ENCODE measurements at regions not wholly inside any gene's neighbourhood (a gene's known extent, or its start where the extent isn't known, plus 50 kb on each side); places are given as distances from the start of the nearest gene placed in this dataset.

DNA sequence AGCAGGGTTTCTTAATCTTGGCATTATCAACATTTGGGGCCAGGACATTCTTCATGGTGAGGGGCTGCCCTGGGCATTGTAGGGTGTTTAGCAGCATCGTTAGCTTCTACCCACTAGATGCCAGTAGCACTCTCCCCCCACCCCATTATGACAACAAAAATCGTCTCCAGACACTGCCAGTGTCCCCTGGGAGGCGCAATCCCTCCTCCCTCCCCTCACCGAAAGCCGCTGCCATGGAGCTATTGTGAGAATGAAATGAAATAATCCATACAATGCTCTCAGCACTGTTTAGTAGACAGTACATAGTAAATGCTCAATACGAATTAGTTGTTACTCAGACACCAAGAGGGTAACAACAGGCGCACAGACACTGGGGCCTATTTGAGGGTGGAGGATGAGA is 502.9 kb downstream of the NPIPA7 start:
- no peak overlapping the region for H3K4me3 Mint-ChIP-seq
- CTCF ChIA-PET = interaction anchor here (1.5 kb wide), 1 partner anchor 17 kb away, joined by 3 read pairs; no protein-coding TSS in a partner anchor
- DNase-seq = no peak

DNA sequence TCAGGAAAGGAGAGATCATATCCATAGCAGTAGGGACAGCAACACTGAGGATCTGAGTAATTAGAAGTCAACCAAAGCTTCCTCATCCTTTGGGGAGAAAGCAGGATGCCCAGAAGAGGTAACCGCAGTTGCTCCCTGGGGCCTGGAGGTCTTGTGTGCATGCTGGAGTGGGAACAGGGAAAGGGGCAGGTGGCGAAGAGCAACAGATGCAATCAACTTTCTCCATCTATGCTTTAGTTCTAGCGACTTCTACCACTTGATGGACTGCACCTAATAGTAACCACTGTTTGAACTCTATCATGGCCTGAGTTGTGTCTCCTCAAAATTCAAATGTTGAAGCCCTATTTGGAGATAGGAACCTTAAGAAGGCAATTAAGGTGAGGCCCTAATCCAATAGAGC is 503.8 kb downstream of the NPIPA7 start:
- no peaks in the 10 kb centered on the region for H3K9me3 Mint-ChIP-seq

More for the DNA sequence above, 502.9 kb downstream of the NPIPA7 start:
- Mint-ChIP-seq H3K27ac (no peak overlapping the region), H3K4me1 (no peaks in the 10 kb centered on the region), H3K27me3 (peaks cover 8% of the 10 kb centered on the region), H3K36me3 (no peaks in the 10 kb centered on the region), H3K9me3 (no peaks in the 10 kb centered on the region)

DNA sequence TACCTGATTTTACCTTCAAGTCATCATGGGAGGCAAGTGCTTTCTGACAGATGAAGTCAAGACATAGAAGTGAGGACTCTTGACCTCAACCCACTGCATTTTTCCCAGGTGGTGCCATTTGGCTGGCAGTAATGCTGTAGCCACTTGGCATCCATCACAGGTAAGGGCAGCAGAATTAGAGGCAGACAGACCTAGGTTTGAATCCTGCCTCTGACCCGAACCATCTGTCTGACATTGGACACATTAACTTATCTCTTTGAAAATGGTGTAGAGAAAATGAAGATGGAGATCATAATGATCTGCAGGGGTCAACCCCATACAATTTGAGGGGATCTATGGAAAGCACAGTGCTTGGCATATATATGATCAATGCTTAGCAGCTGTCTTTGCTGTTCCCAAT is 505.5 kb downstream of the NPIPA7 start:
- no peak overlapping the region for H3K4me3 Mint-ChIP-seq
- CTCF ChIA-PET = no interaction called here
- no peaks in the 10 kb centered on the region for H3K9me3 Mint-ChIP-seq
- no peak overlapping the region for H3K27ac Mint-ChIP-seq
- peaks cover 4% of the 10 kb centered on the region for H3K27me3 Mint-ChIP-seq
- H3K4me1 Mint-ChIP-seq = no peaks in the 10 kb centered on the region
- DNase-seq = no peak
- H3K36me3 Mint-ChIP-seq = no peaks in the 10 kb centered on the region

More for the DNA sequence above, 503.8 kb downstream of the NPIPA7 start:
- no peak for DNase-seq
- Mint-ChIP-seq H3K27me3 (peaks cover 8% of the 10 kb centered on the region), H3K36me3 (no peaks in the 10 kb centered on the region), H3K4me1 (no peaks in the 10 kb centered on the region), H3K27ac (no peak overlapping the region), H3K4me3 (no peak overlapping the region)
- CTCF ChIA-PET = interaction anchor here (1.5 kb wide), 1 partner anchor 18 kb away, joined by 3 read pairs; no protein-coding TSS in a partner anchor

DNA sequence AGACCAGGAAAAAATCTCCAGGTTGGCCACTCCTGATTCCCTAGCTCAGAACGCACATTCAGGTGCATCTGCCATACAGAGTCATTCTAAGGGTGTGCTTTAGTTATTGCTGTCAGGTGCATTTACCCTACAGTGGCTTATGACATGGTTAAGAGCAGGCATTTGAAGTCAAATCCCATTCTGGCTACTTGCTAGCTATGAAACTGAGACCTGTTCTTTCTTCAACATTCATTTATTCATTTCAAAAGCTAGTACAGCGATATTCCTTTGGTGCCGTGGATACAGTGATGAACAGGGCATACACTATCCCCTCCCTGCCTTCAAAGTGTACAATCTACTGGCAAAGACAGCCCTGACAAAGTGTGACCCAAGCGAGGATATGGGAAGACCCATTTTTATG is 508.3 kb downstream of the NPIPA7 start:
- H3K27ac Mint-ChIP-seq = no peak overlapping the region
- H3K9me3 Mint-ChIP-seq = no peaks in the 10 kb centered on the region
- H3K4me3 Mint-ChIP-seq = no peak overlapping the region
- DNase-seq = no peak
- no peaks in the 10 kb centered on the region for H3K36me3 Mint-ChIP-seq
- H3K27me3 Mint-ChIP-seq = peaks cover 4% of the 10 kb centered on the region
- CTCF ChIA-PET = no interaction called here
- H3K4me1 Mint-ChIP-seq = no peaks in the 10 kb centered on the region

DNA sequence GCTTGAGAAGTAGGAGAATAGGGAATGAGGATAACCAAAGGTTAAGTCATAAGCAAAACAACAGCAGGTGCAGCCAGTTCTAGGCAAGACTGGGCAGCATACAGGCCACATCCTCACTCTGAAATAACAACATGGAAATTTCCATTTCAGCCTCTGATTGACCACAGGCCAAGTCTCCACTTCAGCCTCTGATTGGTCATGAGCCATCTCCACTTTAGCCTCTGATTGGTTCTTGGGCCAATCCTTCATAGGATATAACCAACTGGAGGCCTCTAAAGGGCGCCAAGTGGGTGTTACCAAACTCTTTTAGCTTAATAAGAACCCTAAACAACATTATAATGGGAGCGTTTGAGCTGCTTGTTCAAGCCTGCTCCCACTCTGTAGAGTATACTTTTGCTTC is 512.0 kb downstream of the NPIPA7 start:
- H3K4me3 Mint-ChIP-seq = no peak overlapping the region
- H3K4me1 Mint-ChIP-seq = no peaks in the 10 kb centered on the region
- DNase-seq = no peak
- H3K27me3 Mint-ChIP-seq = no peaks in the 10 kb centered on the region
- CTCF ChIA-PET = no interaction called here
- H3K36me3 Mint-ChIP-seq = no peaks in the 10 kb centered on the region
- no peak overlapping the region for H3K27ac Mint-ChIP-seq
- H3K9me3 Mint-ChIP-seq = no peaks in the 10 kb centered on the region

DNA sequence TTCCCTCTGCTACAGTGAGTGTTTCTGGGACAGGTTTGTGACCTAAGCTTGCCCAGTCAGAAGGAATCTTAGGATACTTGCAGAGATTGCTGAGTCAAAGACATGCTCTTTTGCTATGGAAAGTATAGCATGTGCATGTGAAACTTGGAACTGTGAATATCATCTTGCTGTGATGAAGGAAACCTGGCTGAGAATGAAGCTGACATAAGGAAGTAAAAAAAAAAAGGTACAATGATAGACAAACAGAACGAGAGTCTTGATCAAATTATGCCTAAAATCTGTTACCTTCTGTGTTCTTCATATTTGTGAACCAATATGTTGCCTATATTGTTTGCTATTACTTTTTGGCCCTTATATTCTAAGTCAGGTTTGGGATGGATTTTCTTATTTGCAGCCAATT is 525.7 kb downstream of the NPIPA7 start:
- Mint-ChIP-seq H3K36me3 (no peaks in the 10 kb centered on the region), H3K9me3 (peaks cover 2% of the 10 kb centered on the region), H3K27ac (no peak overlapping the region), H3K4me3 (no peak overlapping the region), H3K4me1 (no peaks in the 10 kb centered on the region), H3K27me3 (no peaks in the 10 kb centered on the region)
- no peak for DNase-seq
- CTCF ChIA-PET = no interaction called here

DNA sequence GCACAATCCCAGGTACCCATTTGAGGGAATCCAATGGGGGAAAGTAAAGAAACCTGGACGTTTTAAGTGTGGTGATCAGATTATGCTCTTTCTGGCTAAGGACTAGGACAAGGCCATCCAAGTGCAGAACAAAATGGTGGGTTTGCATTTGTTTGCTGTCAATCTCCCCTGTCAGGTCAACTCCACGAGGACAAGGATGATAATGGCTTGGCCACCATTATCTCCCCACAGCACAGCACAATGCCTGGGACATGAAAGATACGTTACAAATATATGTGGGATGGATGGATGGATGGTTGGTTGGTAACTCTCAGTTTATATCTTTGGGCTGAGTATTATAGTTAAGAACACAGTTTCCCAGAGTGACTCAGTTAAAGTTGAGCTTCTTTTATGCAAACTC is 526.9 kb downstream of the NPIPA7 start:
- peaks cover 2% of the 10 kb centered on the region for H3K9me3 Mint-ChIP-seq
- no peaks in the 10 kb centered on the region for H3K4me1 Mint-ChIP-seq
- CTCF ChIA-PET = no interaction called here
- no peak for DNase-seq
- no peaks in the 10 kb centered on the region for H3K36me3 Mint-ChIP-seq
- H3K27me3 Mint-ChIP-seq = no peaks in the 10 kb centered on the region
- no peak overlapping the region for H3K27ac Mint-ChIP-seq
- no peak overlapping the region for H3K4me3 Mint-ChIP-seq

DNA sequence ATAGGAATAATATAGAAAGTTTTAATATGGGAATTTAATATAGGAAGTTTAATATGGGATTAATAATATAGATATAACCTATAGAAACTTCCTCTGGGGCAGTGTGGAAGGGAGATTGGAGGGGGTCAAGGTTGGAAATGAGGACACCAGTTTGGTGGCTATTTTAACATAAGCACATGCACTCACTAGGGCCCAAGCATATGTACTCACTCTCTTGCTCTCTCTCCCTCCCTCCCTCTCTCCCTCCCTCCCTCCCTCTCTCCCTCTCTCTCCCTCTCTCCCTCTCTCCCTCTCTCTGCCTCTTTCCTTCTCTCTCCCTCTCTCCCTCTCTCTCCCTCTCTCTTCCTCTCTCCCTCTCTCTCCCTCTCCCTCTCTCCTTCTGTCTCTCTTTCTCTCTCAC is 528.1 kb downstream of the NPIPA7 start:
- Mint-ChIP-seq H3K27ac (no peak overlapping the region), H3K27me3 (no peaks in the 10 kb centered on the region), H3K9me3 (no peaks in the 10 kb centered on the region), H3K4me1 (no peaks in the 10 kb centered on the region), H3K4me3 (no peak overlapping the region), H3K36me3 (no peaks in the 10 kb centered on the region)
- CTCF ChIA-PET = no interaction called here
- DNase-seq = no peak

DNA sequence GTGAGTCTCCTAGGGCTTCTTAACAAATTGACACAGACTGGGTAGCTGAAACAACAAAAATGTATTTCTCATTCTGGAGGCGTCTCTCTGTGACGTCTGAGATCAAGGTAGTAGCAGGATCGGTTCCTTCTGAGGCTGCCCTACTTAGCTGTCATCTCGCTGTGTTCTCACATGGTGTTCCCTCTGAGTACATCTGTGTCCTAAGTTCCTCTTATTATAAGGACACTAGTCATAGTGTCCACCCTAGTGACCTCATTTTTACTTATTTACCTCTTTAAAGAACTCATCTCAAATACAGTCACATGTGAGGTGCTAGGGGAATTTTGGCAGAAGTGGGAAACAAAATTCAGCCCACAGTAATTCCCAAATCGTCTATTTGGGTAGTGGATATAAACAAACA is 529.1 kb downstream of the NPIPA7 start:
- CTCF ChIA-PET = no interaction called here
- no peaks in the 10 kb centered on the region for H3K36me3 Mint-ChIP-seq
- H3K27ac Mint-ChIP-seq = no peak overlapping the region
- DNase-seq = no peak
- no peaks in the 10 kb centered on the region for H3K9me3 Mint-ChIP-seq
- H3K4me1 Mint-ChIP-seq = no peaks in the 10 kb centered on the region
- no peak overlapping the region for H3K4me3 Mint-ChIP-seq
- no peaks in the 10 kb centered on the region for H3K27me3 Mint-ChIP-seq

DNA sequence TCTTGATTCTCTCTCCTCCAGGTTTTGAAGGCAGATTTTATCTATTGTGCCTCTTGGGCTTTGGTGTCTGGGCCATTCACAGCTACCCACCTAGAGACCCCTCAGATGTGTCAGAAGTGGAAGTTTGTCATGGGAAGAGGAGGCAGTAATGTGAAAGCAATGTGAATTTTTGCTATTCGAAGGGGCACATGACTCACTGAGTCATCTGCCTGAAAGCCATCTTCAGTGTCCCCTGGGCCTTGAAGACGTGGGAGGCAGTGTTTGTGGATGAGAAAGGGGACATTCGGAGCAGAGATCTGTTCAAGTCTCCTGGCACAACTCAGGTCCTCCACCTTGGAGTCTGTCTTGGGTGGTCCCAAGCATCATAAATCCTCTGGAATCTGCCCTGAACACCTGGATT is 530.2 kb downstream of the NPIPA7 start:
- H3K4me1 Mint-ChIP-seq = no peaks in the 10 kb centered on the region
- no peaks in the 10 kb centered on the region for H3K36me3 Mint-ChIP-seq
- CTCF ChIA-PET = no interaction called here
- no peak overlapping the region for H3K4me3 Mint-ChIP-seq
- H3K27ac Mint-ChIP-seq = no peak overlapping the region
- H3K9me3 Mint-ChIP-seq = no peaks in the 10 kb centered on the region
- DNase-seq = no peak
- no peaks in the 10 kb centered on the region for H3K27me3 Mint-ChIP-seq

DNA sequence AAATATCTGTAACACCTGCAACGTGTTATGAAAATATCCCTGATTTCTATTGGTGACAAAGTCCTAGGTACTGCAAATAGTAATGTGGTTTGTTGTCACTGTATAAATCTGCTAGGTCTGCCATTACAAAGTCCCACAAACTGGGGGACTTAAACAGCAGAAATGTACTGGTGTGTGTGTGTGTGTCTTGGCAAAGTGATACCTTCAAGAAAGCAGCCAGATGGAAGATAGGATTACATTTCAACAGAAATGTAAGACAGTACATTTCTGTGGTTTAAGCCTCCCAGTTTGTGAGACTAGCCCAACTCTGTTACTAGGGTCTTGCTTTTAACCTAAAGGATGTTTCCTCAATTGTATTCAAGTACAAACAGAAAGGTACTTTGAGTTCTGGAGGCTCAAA is 531.7 kb downstream of the NPIPA7 start:
- Mint-ChIP-seq H3K4me1 (no peaks in the 10 kb centered on the region), H3K36me3 (no peaks in the 10 kb centered on the region), H3K9me3 (no peaks in the 10 kb centered on the region), H3K27me3 (no peaks in the 10 kb centered on the region), H3K4me3 (no peak overlapping the region), H3K27ac (no peak overlapping the region)
- CTCF ChIA-PET = no interaction called here
- no peak for DNase-seq

DNA sequence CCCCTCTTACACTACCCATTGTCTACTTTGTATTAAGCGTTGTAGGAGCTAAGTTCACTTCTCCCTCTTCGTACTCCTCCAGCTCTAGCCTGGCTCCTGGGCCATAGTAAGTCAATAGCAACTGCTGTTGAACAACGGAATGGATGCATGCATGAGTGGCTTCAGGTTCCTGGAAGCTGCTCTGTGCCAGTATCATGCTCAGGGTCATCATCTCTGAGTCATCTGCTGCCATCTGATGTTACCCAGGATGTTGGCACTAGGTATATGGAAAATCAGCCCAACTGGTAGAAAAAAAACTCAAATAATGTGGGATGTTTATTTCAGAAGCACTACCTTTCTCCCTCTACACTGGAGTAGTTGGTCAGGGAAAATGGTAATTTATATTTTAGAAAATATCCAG is 536.8 kb downstream of the NPIPA7 start:
- H3K27me3 Mint-ChIP-seq = peaks cover 4% of the 10 kb centered on the region
- no peaks in the 10 kb centered on the region for H3K9me3 Mint-ChIP-seq
- no peak for DNase-seq
- CTCF ChIA-PET = no interaction called here
- no peak overlapping the region for H3K4me3 Mint-ChIP-seq
- H3K27ac Mint-ChIP-seq = no peak overlapping the region
- H3K36me3 Mint-ChIP-seq = no peaks in the 10 kb centered on the region
- H3K4me1 Mint-ChIP-seq = no peaks in the 10 kb centered on the region

DNA sequence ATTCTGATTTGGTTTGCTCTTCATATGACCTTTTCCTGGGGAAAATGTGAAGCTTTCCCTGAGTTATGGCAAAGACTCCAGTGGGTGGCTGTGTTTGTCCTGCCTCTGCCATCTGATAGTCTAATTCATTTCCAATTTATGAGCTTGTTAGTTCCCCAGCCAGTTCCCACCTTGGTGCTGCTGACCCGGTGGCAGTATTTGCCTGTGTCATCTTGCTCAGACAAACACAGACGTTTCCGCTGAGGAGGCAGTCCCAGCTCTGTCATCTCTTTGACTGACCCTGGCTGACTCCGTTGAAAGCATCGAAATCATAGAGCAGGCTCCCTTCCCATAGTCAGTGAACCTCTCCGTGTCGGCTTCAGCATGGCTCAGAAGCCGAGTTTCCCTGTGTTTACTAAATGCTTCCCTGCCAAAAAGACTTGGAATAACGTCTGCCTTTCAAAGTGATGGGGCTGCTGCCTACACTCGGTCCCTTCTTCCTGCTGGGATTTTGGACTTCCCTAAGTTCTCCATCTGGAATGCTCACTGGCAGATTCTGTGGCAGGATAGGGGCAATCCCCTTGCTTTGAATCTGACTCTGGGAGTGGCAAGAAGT is 538.3 kb downstream of the NPIPA7 start:
- Mint-ChIP-seq H3K36me3 (no peaks in the 10 kb centered on the region), H3K4me3 (no peak overlapping the region), H3K4me1 (no peaks in the 10 kb centered on the region), H3K27me3 (peaks cover 4% of the 10 kb centered on the region), H3K9me3 (no peaks in the 10 kb centered on the region), H3K27ac (no peak overlapping the region)
- DNase-seq = no peak
- CTCF ChIA-PET = no interaction called here

DNA sequence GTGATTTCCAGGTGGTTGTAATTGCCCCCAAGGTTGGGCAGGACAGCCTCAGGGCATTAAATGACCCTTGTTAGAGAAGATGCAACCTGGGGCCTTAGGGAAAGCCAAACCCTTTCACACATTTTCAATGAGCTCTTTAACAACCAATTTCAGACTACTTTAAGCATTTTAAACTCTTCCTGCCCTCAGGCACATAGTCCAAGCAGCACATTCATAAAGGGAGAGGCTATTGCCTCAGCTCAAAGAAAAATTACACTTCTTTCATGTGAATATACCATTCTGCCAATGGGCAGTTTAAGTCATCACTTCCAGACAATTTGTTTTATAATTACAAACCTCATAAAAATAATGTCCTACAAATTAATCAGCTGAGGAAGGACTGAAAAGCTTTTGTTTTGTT is 544.5 kb downstream of the NPIPA7 start:
- H3K36me3 Mint-ChIP-seq = no peaks in the 10 kb centered on the region
- H3K4me1 Mint-ChIP-seq = no peaks in the 10 kb centered on the region
- H3K27me3 Mint-ChIP-seq = no peaks in the 10 kb centered on the region
- CTCF ChIA-PET = no interaction called here
- no peaks in the 10 kb centered on the region for H3K9me3 Mint-ChIP-seq
- no peak overlapping the region for H3K27ac Mint-ChIP-seq
- H3K4me3 Mint-ChIP-seq = no peak overlapping the region
- DNase-seq = no peak

DNA sequence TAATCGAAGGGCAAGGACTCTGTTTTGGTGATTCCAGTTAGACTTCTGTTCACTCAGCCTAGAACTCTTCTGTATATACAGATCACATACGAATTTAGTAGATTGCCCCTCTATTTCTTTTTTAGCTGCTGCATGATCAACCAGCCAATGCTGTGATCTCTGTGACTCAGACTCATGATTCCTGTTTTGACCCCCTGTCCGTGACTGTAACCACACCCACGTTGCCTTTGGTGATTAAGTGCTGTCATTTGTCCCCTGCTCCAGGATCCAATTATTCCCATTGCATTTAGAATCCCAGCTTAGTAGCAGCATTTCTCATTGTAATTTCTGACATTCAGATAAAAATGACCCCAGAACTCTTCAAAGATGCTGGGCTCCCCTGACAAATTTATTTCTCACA is 545.7 kb downstream of the NPIPA7 start:
- CTCF ChIA-PET = no interaction called here
- Mint-ChIP-seq H3K4me3 (no peak overlapping the region), H3K9me3 (no peaks in the 10 kb centered on the region), H3K27me3 (no peaks in the 10 kb centered on the region), H3K36me3 (no peaks in the 10 kb centered on the region), H3K4me1 (no peaks in the 10 kb centered on the region), H3K27ac (no peak overlapping the region)
- DNase-seq = no peak

DNA sequence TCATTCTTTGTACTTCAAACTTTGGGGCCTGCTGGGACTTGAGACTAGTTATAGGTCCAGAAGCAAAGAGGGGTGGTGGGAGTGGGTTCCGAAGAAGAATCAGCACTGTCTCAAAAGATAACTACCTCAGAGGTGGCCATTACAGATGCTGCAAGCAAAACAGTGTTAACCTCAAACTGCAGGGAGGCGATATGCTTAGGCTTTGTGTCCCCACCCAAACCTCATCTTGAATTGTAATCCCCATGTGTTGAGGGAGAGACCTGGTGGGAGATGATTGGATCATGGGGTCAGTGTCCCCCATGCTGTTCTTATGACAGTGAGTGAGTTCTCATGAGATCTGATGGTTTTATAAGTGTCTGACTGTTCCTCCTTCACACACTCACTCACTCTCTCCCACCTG is 545.3 kb downstream of the XYLT1 start:
- H3K36me3 Mint-ChIP-seq = no peaks in the 10 kb centered on the region
- no peaks in the 10 kb centered on the region for H3K4me1 Mint-ChIP-seq
- no peak overlapping the region for H3K27ac Mint-ChIP-seq
- H3K4me3 Mint-ChIP-seq = no peak overlapping the region
- CTCF ChIA-PET = no interaction called here
- DNase-seq = no peak
- no peaks in the 10 kb centered on the region for H3K27me3 Mint-ChIP-seq
- H3K9me3 Mint-ChIP-seq = no peaks in the 10 kb centered on the region
